HG03139 (cell line): ENCODE measurements at regions not wholly inside any gene's neighbourhood (a gene's known extent, or its start where the extent isn't known, plus 50 kb on each side); places are given as distances from the start of the nearest gene placed in this dataset.
A peak's percentile ranks its signal among the peaks of the same experiment; 100 is the strongest.

Experiments used
- ATAC-seq: cut with Tn5 transposase; IDR thresholded peaks from one replicate; pipeline ENCODE4 v1.9.1; 2021; ENCODE audit not compliant: unreplicated experiment

GRCh38 chr1:87219141-87219540 lies 109.5 kb upstream of the LMO4 start:
- ATAC-seq: no peak

GRCh38 chr1:87219626-87220025 lies 109.1 kb upstream of the LMO4 start:
- ATAC-seq: no peak

- ATAC-seq: no peak
These were observed 107.7 kb upstream of the LMO4 start for GRCh38 chr1:87220993-87221392.

GRCh38 chr1:87224201-87224600 lies 104.5 kb upstream of the LMO4 start:
- ATAC-seq: no peak

GRCh38 chr1:87225171-87225570 lies 103.5 kb upstream of the LMO4 start:
- no peak for ATAC-seq

GRCh38 chr1:87226341-87226760 lies 102.3 kb upstream of the LMO4 start:
- peak; percentile 50 for ATAC-seq

- ATAC-seq: no peak
These were observed 101.0 kb upstream of the LMO4 start for GRCh38 chr1:87227651-87228050.

- ATAC-seq: no peak
These were observed 98.2 kb upstream of the LMO4 start for GRCh38 chr1:87230501-87230900.

- ATAC-seq: no peak
These were observed 96.8 kb upstream of the LMO4 start for GRCh38 chr1:87231703-87232367.

- no peak for ATAC-seq
These were observed 92.1 kb upstream of the LMO4 start for GRCh38 chr1:87236585-87236984.

- no peak for ATAC-seq
These were observed 88.6 kb upstream of the LMO4 start for GRCh38 chr1:87239997-87240605.

- no peak for ATAC-seq
These were observed 87.9 kb upstream of the LMO4 start for GRCh38 chr1:87240661-87241285.

GRCh38 chr1:87242445-87243185 lies 86.1 kb upstream of the LMO4 start:
- no peak for ATAC-seq

- no peak for ATAC-seq
These were observed 85.1 kb upstream of the LMO4 start for GRCh38 chr1:87243573-87243972.

- no peak for ATAC-seq
These were observed 82.2 kb upstream of the LMO4 start for GRCh38 chr1:87246436-87246835.

GRCh38 chr1:87249803-87250202 lies 78.9 kb upstream of the LMO4 start:
- ATAC-seq: no peak

- ATAC-seq: no peak
These were observed 78.3 kb upstream of the LMO4 start for GRCh38 chr1:87250336-87250735.

GRCh38 chr1:87252406-87252805 lies 76.3 kb upstream of the LMO4 start:
- ATAC-seq: no peak

GRCh38 chr1:87262688-87263087 lies 66.0 kb upstream of the LMO4 start:
- no peak for ATAC-seq

- ATAC-seq: no peak
These were observed 65.4 kb upstream of the LMO4 start for GRCh38 chr1:87263281-87263680.

- no peak for ATAC-seq
These were observed 64.9 kb upstream of the LMO4 start for GRCh38 chr1:87263785-87264184.

GRCh38 chr1:87264976-87265375 lies 63.7 kb upstream of the LMO4 start:
- ATAC-seq: no peak
